ENCODE measurements at regions not wholly inside any gene's neighbourhood (a gene's known extent, or its start where the extent isn't known, plus 50 kb on each side); places are given as distances from the start of the nearest gene placed in this dataset.

- TF ChIP-seq CTCF (IDR thresholded peaks at IDR 0.05): no peak
- TF ChIP-seq POLR2AphosphoS5 (IDR thresholded peaks at IDR 0.05; ENCODE audit: insufficient read depth in 1 of 2, low read depth in 1 of 2): no peak
These were observed 1364.4 kb upstream of the CDH9 start for GRCh38 chr5:28402590-28403301.
